ENCODE measurements at regions not wholly inside any gene's neighbourhood (a gene's known extent, or its start where the extent isn't known, plus 50 kb on each side); places are given as distances from the start of the nearest gene placed in this dataset.

DNA sequence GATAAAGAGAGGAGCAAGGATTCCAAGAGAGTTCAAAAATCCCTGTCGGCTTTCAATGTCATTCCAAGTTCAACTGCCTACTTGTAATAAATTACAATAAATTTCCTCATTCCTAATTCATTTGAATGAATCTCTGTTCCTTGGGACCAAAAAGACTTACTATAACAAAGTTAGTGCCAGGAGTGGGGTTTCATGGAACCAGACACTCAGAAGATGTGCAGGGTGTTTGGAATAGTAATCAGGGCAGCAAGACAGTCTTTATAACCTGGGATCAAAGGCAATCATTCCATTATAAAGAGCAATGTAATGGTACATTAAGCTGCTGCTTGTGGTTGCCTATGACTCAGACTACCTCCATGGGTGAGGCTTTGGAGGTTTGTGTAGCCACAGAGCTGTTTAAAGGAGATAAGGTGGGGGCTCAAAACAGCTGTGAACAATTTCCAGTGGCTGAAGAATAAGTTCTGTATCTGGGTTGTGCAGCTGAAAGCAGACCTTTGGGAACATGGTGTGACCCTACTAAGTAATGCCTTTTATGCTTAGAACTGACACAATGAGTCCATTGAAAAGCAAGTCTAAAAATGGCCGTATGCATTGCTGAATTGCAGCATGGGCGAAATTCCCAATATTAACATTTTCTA lies 159.9 kb downstream of the LINC00237 start:
- FAIRE-seq (no peak), ATAC-seq (no peak), DNase-seq (ENCODE audit: low read depth in 1 of 2, low spot score in 1 of 2) (no peak)
- ChIA-PET POLR2A (no interaction called here), CTCF (interaction anchor here (0.8 kb wide), 1 partner anchor 109 kb away, joined by 3 read pairs; no protein-coding TSS in a partner anchor)
- no peak overlapping the region for H3K27ac ChIP-seq
- H3K4me1 ChIP-seq = no peaks in the 10 kb centered on the region
- H3K4me2 ChIP-seq = no peak overlapping the region
- H3K9me3 ChIP-seq = peaks cover 20% of the 10 kb centered on the region; the same call in 2 of the 3 replicates
- no peak overlapping the region for H3K4me3 ChIP-seq
- TF ChIP-seq, protein P1, sequence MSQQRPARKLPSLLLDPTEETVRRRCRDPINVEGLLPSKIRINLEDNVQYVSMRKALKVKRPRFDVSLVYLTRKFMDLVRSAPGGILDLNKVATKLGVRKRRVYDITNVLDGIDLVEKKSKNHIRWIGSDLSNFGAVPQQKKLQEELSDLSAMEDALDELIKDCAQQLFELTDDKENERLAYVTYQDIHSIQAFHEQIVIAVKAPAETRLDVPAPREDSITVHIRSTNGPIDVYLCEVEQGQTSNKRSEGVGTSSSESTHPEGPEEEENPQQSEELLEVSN (IDR thresholded peaks at IDR 0.05; ENCODE audit: borderline replicate concordance, low read depth) = no peak
- TF ChIP-seq, protein P2, sequence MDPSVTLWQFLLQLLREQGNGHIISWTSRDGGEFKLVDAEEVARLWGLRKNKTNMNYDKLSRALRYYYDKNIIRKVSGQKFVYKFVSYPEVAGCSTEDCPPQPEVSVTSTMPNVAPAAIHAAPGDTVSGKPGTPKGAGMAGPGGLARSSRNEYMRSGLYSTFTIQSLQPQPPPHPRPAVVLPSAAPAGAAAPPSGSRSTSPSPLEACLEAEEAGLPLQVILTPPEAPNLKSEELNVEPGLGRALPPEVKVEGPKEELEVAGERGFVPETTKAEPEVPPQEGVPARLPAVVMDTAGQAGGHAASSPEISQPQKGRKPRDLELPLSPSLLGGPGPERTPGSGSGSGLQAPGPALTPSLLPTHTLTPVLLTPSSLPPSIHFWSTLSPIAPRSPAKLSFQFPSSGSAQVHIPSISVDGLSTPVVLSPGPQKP (IDR thresholded peaks at IDR 0.05; ENCODE audit: low read depth, low read length) = no peak
- TF ChIP-seq RARB (CRISPR knock-in tag; IDR thresholded peaks at IDR 0.05) (no peak), JUN (IDR thresholded peaks at IDR 0.05) (no peak), RNF2 (IDR thresholded peaks at IDR 0.05; ENCODE audit: borderline replicate concordance, low read depth) (no peak), HEYL (CRISPR knock-in tag; IDR thresholded peaks at IDR 0.05) (no peak), FOSL2 (IDR thresholded peaks at IDR 0.05) (no peak), FOSL2 (CRISPR knock-in tag; IDR thresholded peaks at IDR 0.05) (no peak), SREBF2 (IDR thresholded peaks at IDR 0.05) (no peak), JUNB (IDR thresholded peaks at IDR 0.05) (no peak), CHD2 (IDR thresholded peaks at IDR 0.05; ENCODE audit: low read length, partially characterized antibody) (no peak), EHMT2 (IDR thresholded peaks at IDR 0.05; ENCODE audit: low read depth) (no peak), MAFK (IDR thresholded peaks at IDR 0.05; ENCODE audit: partially characterized antibody) (no peak), RCOR1 (IDR thresholded peaks at IDR 0.05; ENCODE audit: low read depth, low read length) (no peak), ESRRA (IDR thresholded peaks at IDR 0.05; ENCODE audit: borderline replicate concordance, low read length) (no peak)
- TF ChIP-seq, protein P3, sequence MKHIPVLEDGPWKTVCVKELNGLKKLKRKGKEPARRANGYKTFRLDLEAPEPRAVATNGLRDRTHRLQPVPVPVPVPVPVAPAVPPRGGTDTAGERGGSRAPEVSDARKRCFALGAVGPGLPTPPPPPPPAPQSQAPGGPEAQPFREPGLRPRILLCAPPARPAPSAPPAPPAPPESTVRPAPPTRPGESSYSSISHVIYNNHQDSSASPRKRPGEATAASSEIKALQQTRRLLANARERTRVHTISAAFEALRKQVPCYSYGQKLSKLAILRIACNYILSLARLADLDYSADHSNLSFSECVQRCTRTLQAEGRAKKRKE (CRISPR knock-in tag; IDR thresholded peaks at IDR 0.05; ENCODE audit: low read depth) = no peak
- TF ChIP-seq, protein P4, sequence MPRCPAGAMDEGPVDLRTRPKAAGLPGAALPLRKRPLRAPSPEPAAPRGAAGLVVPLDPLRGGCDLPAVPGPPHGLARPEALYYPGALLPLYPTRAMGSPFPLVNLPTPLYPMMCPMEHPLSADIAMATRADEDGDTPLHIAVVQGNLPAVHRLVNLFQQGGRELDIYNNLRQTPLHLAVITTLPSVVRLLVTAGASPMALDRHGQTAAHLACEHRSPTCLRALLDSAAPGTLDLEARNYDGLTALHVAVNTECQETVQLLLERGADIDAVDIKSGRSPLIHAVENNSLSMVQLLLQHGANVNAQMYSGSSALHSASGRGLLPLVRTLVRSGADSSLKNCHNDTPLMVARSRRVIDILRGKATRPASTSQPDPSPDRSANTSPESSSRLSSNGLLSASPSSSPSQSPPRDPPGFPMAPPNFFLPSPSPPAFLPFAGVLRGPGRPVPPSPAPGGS (IDR thresholded peaks at IDR 0.05) = no peak
- TF ChIP-seq, protein P5, sequence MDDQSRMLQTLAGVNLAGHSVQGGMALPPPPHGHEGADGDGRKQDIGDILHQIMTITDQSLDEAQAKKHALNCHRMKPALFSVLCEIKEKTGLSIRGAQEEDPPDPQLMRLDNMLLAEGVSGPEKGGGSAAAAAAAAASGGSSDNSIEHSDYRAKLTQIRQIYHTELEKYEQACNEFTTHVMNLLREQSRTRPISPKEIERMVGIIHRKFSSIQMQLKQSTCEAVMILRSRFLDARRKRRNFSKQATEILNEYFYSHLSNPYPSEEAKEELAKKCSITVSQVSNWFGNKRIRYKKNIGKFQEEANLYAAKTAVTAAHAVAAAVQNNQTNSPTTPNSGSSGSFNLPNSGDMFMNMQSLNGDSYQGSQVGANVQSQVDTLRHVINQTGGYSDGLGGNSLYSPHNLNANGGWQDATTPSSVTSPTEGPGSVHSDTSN (IDR thresholded peaks at IDR 0.05) = no peak
- 16% methylated on average over 3 of the region's 3 CpGs for WGBS (ENCODE audit: missing lambda C conversion rate)

DNA sequence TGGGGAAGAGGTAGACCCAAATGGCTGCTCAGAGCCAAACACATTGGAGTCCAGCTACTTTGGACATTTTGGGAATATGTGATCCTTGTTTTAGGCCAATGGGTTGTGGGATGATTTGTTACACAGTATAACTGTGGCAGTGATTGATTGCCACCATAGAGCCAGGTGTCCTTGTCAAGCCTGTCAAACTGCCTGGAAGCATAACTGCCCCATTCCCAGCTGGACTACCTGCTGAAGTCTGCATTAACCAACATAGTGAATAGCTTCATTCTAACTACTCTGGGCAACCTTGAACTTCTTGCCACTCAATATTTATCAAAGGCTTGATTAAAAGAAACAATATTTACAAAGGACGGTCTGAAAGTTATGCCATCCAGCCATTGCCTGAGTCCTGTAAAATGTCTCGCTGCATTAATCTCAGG lies 164.7 kb downstream of the LINC00237 start:
- DNase-seq (ENCODE audit: low read depth in 1 of 2, low spot score in 1 of 2) (no peak), FAIRE-seq (no peak), ATAC-seq (no peak)
- CTCF ChIA-PET = interaction anchor here (1.7 kb wide), 1 partner anchor 104 kb away, joined by 3 read pairs; no protein-coding TSS in a partner anchor
- no peak overlapping the region for H3K4me3 ChIP-seq
- POLR2A ChIA-PET = no interaction called here
- no peak overlapping the region for H3K4me2 ChIP-seq
- no peak overlapping the region for H3K27ac ChIP-seq
- whole genome bisulfite sequencing (ENCODE audit: missing lambda C conversion rate) = 18% methylated on average over 2 of the region's 2 CpGs
- H3K9me3 ChIP-seq = peaks cover 20% of the 10 kb centered on the region; the same call in 2 of the 3 replicates
- H3K4me1 ChIP-seq = no peaks in the 10 kb centered on the region
- no peak for TF ChIP-seq MYC (IDR thresholded peaks at IDR 0.05; ENCODE audit: borderline replicate concordance, low read length)
- no peak for TF ChIP-seq RFX5 (IDR thresholded peaks at IDR 0.05)
- TF ChIP-seq NFE2L2 (conservative IDR thresholded peaks at IDR 0.05; ENCODE audit: low read length) = no peak
- no peak for TF ChIP-seq CBX8 (IDR thresholded peaks at IDR 0.05)
